Transverse colon (tissue), 4 donors: ENCODE measurements at regions not wholly inside any gene's neighbourhood (a gene's known extent, or its start where the extent isn't known, plus 50 kb on each side); places are given as distances from the start of the nearest gene placed in this dataset.

Experiments
- DNase-seq: peaks from one replicate; pipeline ENCODE4 v3.0.0-alpha.2; 2019
- H3K27ac ChIP-seq, 4 donors: fragments of 200-600 bp; sonication (generic); 2 replicates each; pipeline ENCODE4 v1.5.1; 2016 to 2018; ENCODE audit warnings: inconsistent platforms in 4 of 4
- H3K27me3 ChIP-seq: fragments of 200-600 bp; sonication (generic); 2 replicates; pipeline ENCODE4 v1.5.1; 2017; ENCODE audit warnings: inconsistent platforms
- H3K36me3 ChIP-seq, 4 donors: fragments of 200-600 bp; sonication (generic); 2 replicates each; pipeline ENCODE4 v1.5.1; 2017 to 2019; ENCODE audit warnings: inconsistent platforms in 4 of 4
- H3K4me1 ChIP-seq, 4 donors: fragments of 200-600 bp; sonication (generic); 2 replicates each; pipeline ENCODE4 v1.5.1; 2017 to 2020; ENCODE audit warnings: inconsistent platforms in 4 of 4
- H3K4me3 ChIP-seq, 4 donors: fragments of 200-600 bp; sonication (generic); 1 replicate in 1 of 4; 2 replicates in 3 of 4; pipeline versions ENCODE4 v1.5.1 to v1.6.1; 2017 to 2019; ENCODE audit warnings: inconsistent platforms in 4 of 4
- H3K9me3 ChIP-seq, 2 donors: fragments of 200-600 bp; sonication (generic); 2 replicates each; pipeline ENCODE4 v1.5.1; 2017 to 2019; ENCODE audit warnings: inconsistent platforms in 2 of 2
- CTCF ChIP-seq, 5 experiments: fragments of 200-600 bp in 3 of 5; fragments of 450-650 bp in 2 of 5; sonication (generic) in 3 of 5; IDR thresholded peaks; 1 replicate in 2 of 5; 2 replicates in 3 of 5; pipeline ENCODE4 v1.5.1; 2016 to 2017; ENCODE audit warnings: antibody characterized with exemption in 5 of 5, inconsistent platforms in 3 of 5, mild to moderate bottlenecking in 2 of 5, moderate library complexity in 1 of 5
- EP300 ChIP-seq: sonication (generic); formaldehyde crosslinking; IDR thresholded peaks from one replicate; pipeline ENCODE4 v1.6.1; 2017; ENCODE audit warnings: antibody characterized with exemption, low read depth
- POLR2A ChIP-seq: fragments of 450-650 bp; IDR thresholded peaks from one replicate; pipeline ENCODE4 v1.6.1; 2016; ENCODE audit warnings: antibody characterized with exemption, mild to moderate bottlenecking, moderate library complexity
- POLR2AphosphoS5 ChIP-seq, 3 donors: sonication (generic); formaldehyde crosslinking; IDR thresholded peaks; one replicate each; pipeline ENCODE4 v1.6.1; 2016; ENCODE audit warnings: antibody characterized with exemption in 3 of 3
- WGBS, 2 donors: methylation state at CpG; one replicate each; pipeline ENCODE4 v1.1.5; 2018; ENCODE audit warnings: low coverage in 1 of 2; 5-methylcytosine and 5-hydroxymethylcytosine counted together
- in situ Hi-C, 4 donors: fragments of 200-750 bp; cut with MboI; loops; one replicate each; pipeline versions ENCODE4 v1.15.0 to v1.15.1; 2017; ENCODE audit warnings: low sequenced_read_pairs in 3 of 4, low pct_ligation_motif_present in 1 of 4, low pct_unique_long_range_greater_than_20kb in 1 of 4
- intact Hi-C: fragments of 100-400 bp; cut with DNase I; formaldehyde crosslinking; loops from one replicate; pipeline ENCODE4 v1.15.1; 2023; ENCODE audit warnings: low total_unique reads

DNA sequence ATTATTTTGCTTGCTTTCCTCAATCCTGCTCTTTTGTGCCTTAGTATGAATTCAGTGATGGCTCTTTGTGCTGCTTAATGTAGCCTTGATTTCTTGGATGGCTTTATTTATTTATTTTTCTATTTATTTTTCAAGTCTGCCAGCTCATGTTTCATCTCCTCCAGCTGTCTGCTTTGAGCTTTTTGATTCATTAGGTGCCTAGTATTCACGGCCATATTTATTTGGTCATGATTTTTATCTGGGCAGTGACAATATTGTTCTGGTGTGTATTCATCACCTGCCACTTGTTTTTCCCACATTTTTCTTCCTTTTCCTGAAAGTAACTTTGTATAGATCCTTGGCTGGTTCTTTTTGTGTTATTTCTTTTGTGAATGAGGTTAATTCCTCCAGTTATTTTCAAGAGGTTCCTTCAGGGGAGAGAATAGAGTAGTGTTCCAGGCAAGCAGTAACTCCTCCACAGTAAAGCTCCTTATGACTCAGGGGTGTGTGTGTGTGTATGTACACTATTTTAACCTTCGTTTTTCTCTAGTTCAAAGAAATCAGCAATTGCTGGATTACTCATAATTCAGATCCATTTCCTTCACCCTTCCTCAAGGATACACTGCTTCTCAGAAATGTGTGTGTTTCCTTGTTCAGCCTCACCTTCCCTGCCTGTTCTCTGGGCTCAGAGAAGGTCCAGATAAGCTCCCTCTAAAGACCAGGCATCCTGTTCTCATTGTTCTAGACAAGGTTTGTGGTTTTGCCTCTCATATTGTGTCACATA lies 51.6 kb upstream of the PMCH start:
- Histone ChIP-seq H3K9me3 (no peaks in the 10 kb centered on the region), H3K4me3 (no peak overlapping the region), H3K27ac (no peak overlapping the region), H3K27me3 (no peaks in the 10 kb centered on the region), H3K36me3 (no peaks in the 10 kb centered on the region), H3K4me1 (no peaks in the 10 kb centered on the region)
- no peak for DNase-seq
- in situ Hi-C loops: no loop called here
- WGBS, 2 donors: 38 to 50% methylated on average over 2 of the region's 2 CpGs
- intact Hi-C loops: no loop called here
- TF ChIP-seq POLR2A (no peak), POLR2AphosphoS5 (IDR thresholded peaks at IDR 0.05) (no peak), CTCF (IDR thresholded peaks at IDR 0.05) (no peak), EP300 (no peak)
